ENCODE measurements at regions not wholly inside any gene's neighbourhood (a gene's known extent, or its start where the extent isn't known, plus 50 kb on each side); places are given as distances from the start of the nearest gene placed in this dataset.
A peak's percentile ranks its signal among the peaks of the same experiment; 100 is the strongest.

DNA sequence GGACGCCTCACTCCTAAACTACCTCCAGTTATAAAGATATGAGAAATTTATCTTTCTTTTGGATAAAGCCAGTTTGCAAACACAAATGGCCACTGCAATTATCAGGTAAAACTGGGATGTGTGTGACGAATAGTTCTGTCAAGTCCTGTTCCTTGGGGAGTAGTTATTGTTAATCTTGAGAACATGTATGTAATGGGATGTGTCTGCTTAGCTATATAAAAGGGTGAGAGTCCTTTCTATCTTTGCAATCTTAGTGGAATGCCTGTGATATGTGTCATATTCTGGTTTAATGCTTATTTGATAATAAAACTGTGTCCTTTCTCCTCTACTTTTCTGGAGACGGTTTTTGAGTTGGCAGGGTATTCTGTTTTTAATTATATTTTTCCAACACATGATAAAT lies 56.1 kb upstream of the PKP2 start:
- no peak for TF ChIP-seq NFRKB (IDR thresholded peaks at IDR 0.05)
- no peak for TF ChIP-seq ZNF384 (IDR thresholded peaks at IDR 0.05)
- TF ChIP-seq ELF4 (IDR thresholded peaks at IDR 0.05), result no peak
- no peak for TF ChIP-seq PKNOX1 (IDR thresholded peaks at IDR 0.05)
- TF ChIP-seq HDGF (IDR thresholded peaks at IDR 0.05; ENCODE audit: borderline replicate concordance), result no peak
- ChIA-PET CTCF (interaction anchor here (0.6 kb wide), 1 partner anchor 546 kb away, joined by 4 read pairs; no protein-coding TSS in a partner anchor), POLR2A (no interaction called here)
- DNase-seq (ENCODE audit: extremely low spot score), result no peak

GRCh38 chr12:32949815-32950214 lies 53.2 kb upstream of the PKP2 start:
- ChIA-PET CTCF (interaction anchor here (0.6 kb wide), 1 partner anchor 195 kb away, joined by 3 read pairs; no protein-coding TSS in a partner anchor), POLR2A (no interaction called here)
- no peak for TF ChIP-seq TARDBP (IDR thresholded peaks at IDR 0.05)
- TF ChIP-seq FOXM1 (IDR thresholded peaks at IDR 0.05; ENCODE audit: borderline replicate concordance), result no peak
- no peak for TF ChIP-seq ELF4 (IDR thresholded peaks at IDR 0.05)
- TF ChIP-seq L3MBTL2 (conservative IDR thresholded peaks at IDR 0.05), result no peak
- TF ChIP-seq CTBP1 (IDR thresholded peaks at IDR 0.05; ENCODE audit: borderline replicate concordance), result no peak
- no peak for TF ChIP-seq FOXK2 (IDR thresholded peaks at IDR 0.05)
- no peak for TF ChIP-seq FOXA1 (IDR thresholded peaks at IDR 0.05)
- TF ChIP-seq BHLHE40 (IDR thresholded peaks at IDR 0.05; ENCODE audit: borderline replicate concordance), result no peak
- DNase-seq (ENCODE audit: extremely low spot score), result no peak

DNA sequence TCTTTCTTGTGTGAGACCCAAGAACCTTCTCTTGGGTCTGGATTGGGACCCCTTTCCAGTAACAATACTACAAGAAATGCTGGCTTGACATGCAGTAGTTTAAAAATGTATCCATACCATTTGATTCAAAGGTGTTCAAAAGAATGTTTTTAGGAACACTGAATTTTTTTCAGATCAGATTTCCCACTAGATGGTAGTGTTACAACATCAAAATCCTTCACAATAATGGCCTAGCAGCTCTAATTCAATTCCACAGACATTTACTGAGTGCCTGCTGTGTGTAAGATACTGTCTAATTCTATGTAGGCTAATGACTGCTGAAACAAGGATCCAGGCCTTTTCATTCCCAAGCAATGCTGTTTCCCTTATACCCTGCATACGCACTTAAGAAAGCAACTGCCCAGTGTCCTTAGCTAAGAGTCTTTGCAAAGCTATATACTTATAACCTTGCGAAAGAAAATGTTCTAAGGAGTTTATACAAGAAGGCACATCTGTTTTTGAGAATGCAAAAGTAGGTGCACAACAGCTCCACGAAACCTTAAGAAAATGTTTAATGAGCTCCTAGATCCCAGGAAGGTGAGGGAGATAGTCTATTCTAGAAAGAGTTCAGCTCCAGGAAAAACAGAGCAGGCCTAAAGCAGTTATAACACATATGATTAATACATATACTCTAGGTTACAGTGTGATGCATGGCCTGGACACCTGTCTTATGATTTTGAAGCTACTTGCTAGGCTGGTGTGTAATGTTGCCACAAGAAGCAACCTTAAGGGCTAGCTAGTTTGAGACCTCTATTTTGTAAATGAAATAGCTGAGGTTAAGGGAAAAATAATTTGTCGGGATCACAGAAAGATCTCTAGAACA lies 50.9 kb upstream of the PKP2 start:
- DNase-seq (ENCODE audit: extremely low spot score), result peak; percentile 19
- TF ChIP-seq SP1 (IDR thresholded peaks at IDR 0.05), result no peak
- no peak for TF ChIP-seq PKNOX1 (IDR thresholded peaks at IDR 0.05)
- TF ChIP-seq NFRKB (IDR thresholded peaks at IDR 0.05), result no peak
- no peak for TF ChIP-seq FOXM1 (IDR thresholded peaks at IDR 0.05; ENCODE audit: borderline replicate concordance)
- TF ChIP-seq LEF1 (IDR thresholded peaks at IDR 0.05; ENCODE audit: borderline replicate concordance), result no peak
- no peak for TF ChIP-seq TARDBP (IDR thresholded peaks at IDR 0.05)
- TF ChIP-seq SUZ12 (IDR thresholded peaks at IDR 0.05), result no peak
- no peak for TF ChIP-seq ELF4 (IDR thresholded peaks at IDR 0.05)
- no peak for TF ChIP-seq FOXK2 (IDR thresholded peaks at IDR 0.05)
- TF ChIP-seq FOXA1 (IDR thresholded peaks at IDR 0.05), result no peak
- TF ChIP-seq CTBP1 (IDR thresholded peaks at IDR 0.05; ENCODE audit: borderline replicate concordance), result no peak
- TF ChIP-seq ARNT (IDR thresholded peaks at IDR 0.05), result no peak
- no peak for TF ChIP-seq HDGF (IDR thresholded peaks at IDR 0.05; ENCODE audit: borderline replicate concordance)
- no peak for TF ChIP-seq L3MBTL2 (conservative IDR thresholded peaks at IDR 0.05)
- TF ChIP-seq BHLHE40 (IDR thresholded peaks at IDR 0.05; ENCODE audit: borderline replicate concordance), result no peak
- TF ChIP-seq ZNF384 (IDR thresholded peaks at IDR 0.05), result no peak
- ChIA-PET POLR2A (interaction anchor here (1.6 to 1.9 kb wide), 2 partner anchors 191 to 1075 kb away, joined by 9 to 11 read pairs; partner anchors contain the start of genes ALG10 and YARS2), CTCF (interaction anchor here (0.6 to 2.1 kb wide), 2 partner anchors 23 to 192 kb away, joined by 3 to 8 read pairs; partner anchors contain the start of gene YARS2)

- ChIA-PET POLR2A (interaction anchor here (1.9 kb wide), 1 partner anchor 191 kb away, joined by 11 read pairs; the partner anchor contains the start of gene YARS2), CTCF (interaction anchor here (2.1 kb wide), 1 partner anchor 191 kb away, joined by 8 read pairs; the partner anchor contains the start of gene YARS2)
- DNase-seq (ENCODE audit: extremely low spot score), result no peak
- TF ChIP-seq SP1 (IDR thresholded peaks at IDR 0.05) (no peak), BHLHE40 (IDR thresholded peaks at IDR 0.05; ENCODE audit: borderline replicate concordance) (no peak), FOXA1 (IDR thresholded peaks at IDR 0.05) (no peak), SUZ12 (IDR thresholded peaks at IDR 0.05) (no peak), CTBP1 (IDR thresholded peaks at IDR 0.05; ENCODE audit: borderline replicate concordance) (no peak), NFRKB (IDR thresholded peaks at IDR 0.05) (no peak), ELF4 (IDR thresholded peaks at IDR 0.05) (no peak), HDGF (IDR thresholded peaks at IDR 0.05; ENCODE audit: borderline replicate concordance) (no peak), LEF1 (IDR thresholded peaks at IDR 0.05; ENCODE audit: borderline replicate concordance) (no peak)
These were observed 50.0 kb upstream of the PKP2 start for GRCh38 chr12:32946504-32947131.
